HG02610 (cell line): ENCODE measurements at regions not wholly inside any gene's neighbourhood (a gene's known extent, or its start where the extent isn't known, plus 50 kb on each side); places are given as distances from the start of the nearest gene placed in this dataset.
"Not testable (repeated sequence)": the region's sequence is repeated elsewhere in the genome, so short reads cannot be mapped to it uniquely, and the experiment has no call there.

Experiments
- ATAC-seq: cut with Tn5 transposase; IDR thresholded peaks from one replicate; pipeline ENCODE4 v1.9.1; 2021; ENCODE audit warnings: mild to moderate bottlenecking, moderate library complexity; ENCODE audit not compliant: unreplicated experiment

GRCh38 chr3:66552846-66553245, 52.0 kb upstream of the LRIG1 start:
- ATAC-seq = no peak

- no peak for ATAC-seq
Observed at GRCh38 chr3:66553441-66554113, 52.8 kb upstream of the LRIG1 start.

GRCh38 chr3:66554178-66554577, 53.4 kb upstream of the LRIG1 start:
- no peak for ATAC-seq

GRCh38 chr3:66555214-66555844, 54.5 kb upstream of the LRIG1 start:
- no peak for ATAC-seq

GRCh38 chr3:66557170-66557569, 56.3 kb upstream of the LRIG1 start:
- ATAC-seq = no peak

GRCh38 chr3:66559924-66560323, 59.1 kb upstream of the LRIG1 start:
- ATAC-seq = not testable (repeated sequence)

GRCh38 chr3:66561367-66561766, 60.5 kb upstream of the LRIG1 start:
- ATAC-seq = no peak

- no peak for ATAC-seq
Observed at GRCh38 chr3:66565301-66565700, 64.5 kb upstream of the LRIG1 start.

- no peak for ATAC-seq
Observed at GRCh38 chr3:66567077-66567476, 66.3 kb upstream of the LRIG1 start.

- no peak for ATAC-seq
Observed at GRCh38 chr3:66572090-66572675, 71.4 kb upstream of the LRIG1 start.

- ATAC-seq = no peak
Observed at GRCh38 chr3:66572938-66573710, 72.3 kb upstream of the LRIG1 start.

- ATAC-seq = no peak
Observed at GRCh38 chr3:66574091-66574490, 73.3 kb upstream of the LRIG1 start.

GRCh38 chr3:66577426-66578203, 76.8 kb upstream of the LRIG1 start:
- no peak for ATAC-seq

- no peak for ATAC-seq
Observed at GRCh38 chr3:66581256-66581655, 80.4 kb upstream of the LRIG1 start.

GRCh38 chr3:66582721-66583423, 82.0 kb upstream of the LRIG1 start:
- ATAC-seq = peak; percentile 96

- no peak for ATAC-seq
Observed at GRCh38 chr3:66583424-66584040, 82.7 kb upstream of the LRIG1 start.

- ATAC-seq = no peak
Observed at GRCh38 chr3:66585520-66586095, 84.8 kb upstream of the LRIG1 start.

GRCh38 chr3:66586853-66587252, 86.0 kb upstream of the LRIG1 start:
- ATAC-seq = no peak

GRCh38 chr3:66588340-66588847, 87.6 kb upstream of the LRIG1 start:
- no peak for ATAC-seq
